Kidney (tissue), 13 donors: ENCODE measurements at regions not wholly inside any gene's neighbourhood (a gene's known extent, or its start where the extent isn't known, plus 50 kb on each side); places are given as distances from the start of the nearest gene placed in this dataset.

ENCODE experiments used
- DNase-seq, 5 donors: peaks; one replicate each; pipeline ENCODE4 v3.0.0-alpha.2; 2013 to 2020
- FAIRE-seq: peaks from 2 replicates; lab custom pipeline; 2012; peaks lifted over from hg19 to GRCh38; lab: Jason Lieb, UNC
- H3K27ac ChIP-seq, 2 donors: one replicate each; pipeline ENCODE4 v1.7.0; 2013; ENCODE audit warnings: low read depth in 2 of 2, low read length in 2 of 2, inconsistent platforms in 1 of 2
- H3K27me3 ChIP-seq: one replicate; pipeline ENCODE4 v1.7.1; 2013; ENCODE audit warnings: low read length, inconsistent platforms; ENCODE audit not compliant: control insufficient read depth, insufficient read depth
- H3K36me3 ChIP-seq, 3 donors: one replicate each; pipeline versions ENCODE4 v1.7.0 to v1.7.1; 2013; ENCODE audit warnings: low read length in 3 of 3, control low read depth in 1 of 3, inconsistent platforms in 1 of 3; ENCODE audit not compliant: insufficient read depth in 3 of 3, control insufficient read depth in 2 of 3
- H3K4me1 ChIP-seq, 3 donors: one replicate each; pipeline versions ENCODE4 v1.7.0 to v1.7.1; 2013; ENCODE audit warnings: low read length in 3 of 3, inconsistent platforms in 1 of 3, low read depth in 1 of 3; ENCODE audit not compliant: control insufficient read depth in 2 of 3, insufficient read depth in 2 of 3
- H3K4me3 ChIP-seq, 3 donors: one replicate each; pipeline versions ENCODE4 v1.7.0 to v1.8.1; 2013; ENCODE audit warnings: low read length in 3 of 3, control low read depth in 1 of 3, inconsistent platforms in 1 of 3
- H3K9ac ChIP-seq, 3 donors: one replicate each; pipeline versions ENCODE4 v1.7.0 to v1.7.1; 2013; ENCODE audit warnings: low read length in 3 of 3, control low read depth in 1 of 3, inconsistent platforms in 1 of 3
- H3K9me3 ChIP-seq, 3 donors: one replicate each; pipeline versions ENCODE4 v1.7.0 to v1.7.1; 2013; ENCODE audit warnings: low read length in 3 of 3, control low read depth in 1 of 3, inconsistent platforms in 1 of 3; ENCODE audit not compliant: control insufficient read depth in 2 of 3, insufficient read depth in 1 of 3
- CTCF ChIP-seq: IDR thresholded peaks from 3 replicates; pipeline ENCODE4 v1.5.1; 2012; ENCODE audit warnings: mild to moderate bottlenecking, moderate library complexity, borderline replicate concordance; ENCODE audit not compliant: insufficient read depth; ENCODE audit errors: extremely low read depth
- intact Hi-C: fragments of 100-400 bp; cut with DNase I; formaldehyde crosslinking; loops from one replicate; pipeline ENCODE4 v1.11.1; 2022
- donor health status: control.
- donor health status: control.
- donor health status: control.
- donor health status: control.
- donor health status: control.
- donor health status: DM: yes; HTN: yes; CAD: no.
- donor health status: Normal renal cell carcinoma (clear cell type).

DNA sequence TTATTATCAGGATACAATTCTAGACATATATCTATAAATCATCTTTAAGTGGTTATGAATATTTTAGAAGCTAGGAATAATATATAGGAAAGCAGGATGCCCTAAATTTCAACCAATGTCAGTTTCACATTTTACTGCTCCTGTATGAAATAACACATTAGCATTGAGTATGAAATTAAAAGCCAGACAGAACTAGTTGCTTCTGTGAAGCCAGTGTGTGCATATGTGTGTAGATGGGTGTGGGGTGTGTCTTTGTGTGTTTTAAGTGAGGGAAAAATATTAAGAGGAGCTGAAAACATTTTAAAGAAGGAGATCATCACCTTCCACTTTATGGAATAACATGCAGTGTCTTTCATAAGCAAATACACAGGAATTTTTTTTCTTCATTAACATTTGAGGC lies 271.4 kb upstream of the RORA start:
- Histone ChIP-seq H3K27ac (no peak overlapping the region), H3K4me1 (no peaks in the 10 kb centered on the region), H3K4me3 (no peak overlapping the region), H3K9me3 (no peaks in the 10 kb centered on the region), H3K9ac (no peak overlapping the region), H3K27me3 (no peaks in the 10 kb centered on the region), H3K36me3 (no peaks in the 10 kb centered on the region)
- FAIRE-seq (no peak), DNase-seq (no peak)
- intact Hi-C loops: no loop called here
- TF ChIP-seq CTCF: no peak

DNA sequence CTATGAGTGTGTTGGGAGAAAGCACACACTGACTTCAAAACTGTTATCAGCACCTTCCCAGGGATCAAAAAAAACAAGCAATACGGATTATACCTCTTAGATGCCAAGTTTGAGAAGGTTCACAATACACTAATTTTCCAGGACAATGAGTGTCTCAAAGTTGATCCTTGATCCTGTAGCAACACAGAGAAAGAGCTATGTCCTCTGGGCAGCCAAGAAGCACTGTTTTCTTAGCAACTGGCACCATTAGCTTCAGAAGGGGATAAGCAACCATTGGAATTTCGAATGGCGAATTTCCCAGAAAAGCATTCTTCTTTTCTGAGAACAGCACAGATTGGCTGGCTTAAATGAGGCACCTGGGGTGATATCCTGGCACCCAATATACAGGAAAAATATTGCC lies 270.3 kb upstream of the RORA start:
- Histone ChIP-seq H3K27ac (no peak overlapping the region), H3K27me3 (no peaks in the 10 kb centered on the region), H3K4me3 (no peak overlapping the region), H3K4me1 (no peaks in the 10 kb centered on the region), H3K9ac (no peak overlapping the region), H3K36me3 (no peaks in the 10 kb centered on the region), H3K9me3 (no peaks in the 10 kb centered on the region)
- DNase-seq (no peak), FAIRE-seq (no peak)
- intact Hi-C loops: no loop called here
- no peak for TF ChIP-seq CTCF

DNA sequence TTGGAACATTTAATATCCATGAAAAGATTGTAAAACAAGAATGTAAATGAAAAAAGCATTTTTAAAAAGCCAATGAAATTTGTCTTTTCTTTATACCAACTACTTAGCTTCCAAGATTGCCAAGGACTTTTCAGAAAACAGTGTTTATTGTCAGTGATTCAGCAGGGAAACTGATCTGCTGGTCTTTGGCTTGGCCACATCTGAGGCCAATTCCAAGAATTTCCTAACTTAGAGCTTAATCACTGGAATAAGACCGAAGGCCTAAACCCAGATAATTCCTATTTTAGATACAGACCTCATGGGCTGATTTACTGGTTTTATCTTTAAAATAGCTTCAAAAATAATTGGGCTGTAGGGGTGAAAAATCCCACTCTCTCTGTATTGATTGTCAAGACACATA lies 260.5 kb upstream of the RORA start:
- FAIRE-seq: no peak
- no peak for DNase-seq
- Histone ChIP-seq H3K27me3 (no peaks in the 10 kb centered on the region), H3K9ac (no peak overlapping the region), H3K27ac (no peak overlapping the region), H3K36me3 (no peaks in the 10 kb centered on the region), H3K9me3 (no peaks in the 10 kb centered on the region), H3K4me1 (no peaks in the 10 kb centered on the region), H3K4me3 (no peak overlapping the region)
- intact Hi-C loops: no loop called here
- no peak for TF ChIP-seq CTCF

GRCh38 chr15:61483599-61483998 lies 254.5 kb upstream of the RORA start:
- H3K4me3 ChIP-seq: no peak overlapping the region
- DNase-seq: no peak
- H3K27ac ChIP-seq: no peak overlapping the region
- no peaks in the 10 kb centered on the region for H3K36me3 ChIP-seq
- no peak for FAIRE-seq
- intact Hi-C loops: no loop called here
- TF ChIP-seq CTCF: no peak
- H3K27me3 ChIP-seq: no peaks in the 10 kb centered on the region
- H3K4me1 ChIP-seq: no peaks in the 10 kb centered on the region
- H3K9me3 ChIP-seq: no peaks in the 10 kb centered on the region
- H3K9ac ChIP-seq: no peak overlapping the region
